ENCODE measurements at regions not wholly inside any gene's neighbourhood (a gene's known extent, or its start where the extent isn't known, plus 50 kb on each side); places are given as distances from the start of the nearest gene placed in this dataset.
A peak's percentile ranks its signal among the peaks of the same experiment; 100 is the strongest.

DNA sequence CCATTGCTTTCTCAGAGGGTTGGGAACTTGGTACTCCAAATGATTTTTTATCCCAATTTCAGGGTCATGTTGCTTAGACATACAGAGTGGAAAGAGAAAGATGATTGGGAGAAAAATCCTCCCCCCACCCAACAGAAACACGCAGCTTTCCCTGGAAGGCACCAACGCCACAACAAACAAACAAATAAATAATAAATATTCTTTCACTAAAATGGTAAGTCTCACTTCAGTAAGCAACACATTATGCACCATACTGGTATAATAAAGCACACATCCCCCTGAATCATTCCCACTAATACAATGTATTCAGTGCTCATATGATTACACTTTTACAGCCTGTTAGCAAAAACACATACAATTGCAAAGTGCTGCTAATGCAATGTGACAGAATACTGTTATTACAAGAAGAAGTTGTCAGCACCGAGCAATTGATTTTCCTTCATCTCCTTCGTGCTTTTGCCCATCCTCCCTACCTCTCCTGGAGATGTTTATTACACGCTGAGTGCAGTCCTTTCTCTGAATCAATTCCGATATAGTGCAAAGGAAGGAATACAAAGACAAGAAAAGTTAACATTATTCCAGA, 359.9 kb downstream of the TXNL1 start:
- DNase-seq: no peak

DNA sequence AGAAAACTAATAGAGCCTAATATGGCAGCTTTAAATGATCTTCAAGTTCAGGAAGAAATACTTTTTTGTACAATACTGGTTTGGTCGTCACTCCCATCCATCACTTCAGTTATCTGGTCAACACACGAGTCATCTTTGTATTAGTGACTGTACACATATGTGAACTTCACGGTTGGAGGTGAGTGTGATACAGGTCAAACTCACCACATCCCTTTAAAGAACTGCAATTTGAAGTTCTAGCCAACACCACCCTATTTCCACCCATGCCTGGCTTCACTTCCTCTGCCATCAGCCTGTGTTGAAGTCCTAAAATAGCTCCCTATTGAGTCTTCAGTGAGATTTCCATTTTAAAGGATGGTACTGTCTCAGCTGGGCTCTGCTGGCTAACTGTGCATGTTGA, 361.9 kb downstream of the TXNL1 start:
- no peak for DNase-seq

DNA sequence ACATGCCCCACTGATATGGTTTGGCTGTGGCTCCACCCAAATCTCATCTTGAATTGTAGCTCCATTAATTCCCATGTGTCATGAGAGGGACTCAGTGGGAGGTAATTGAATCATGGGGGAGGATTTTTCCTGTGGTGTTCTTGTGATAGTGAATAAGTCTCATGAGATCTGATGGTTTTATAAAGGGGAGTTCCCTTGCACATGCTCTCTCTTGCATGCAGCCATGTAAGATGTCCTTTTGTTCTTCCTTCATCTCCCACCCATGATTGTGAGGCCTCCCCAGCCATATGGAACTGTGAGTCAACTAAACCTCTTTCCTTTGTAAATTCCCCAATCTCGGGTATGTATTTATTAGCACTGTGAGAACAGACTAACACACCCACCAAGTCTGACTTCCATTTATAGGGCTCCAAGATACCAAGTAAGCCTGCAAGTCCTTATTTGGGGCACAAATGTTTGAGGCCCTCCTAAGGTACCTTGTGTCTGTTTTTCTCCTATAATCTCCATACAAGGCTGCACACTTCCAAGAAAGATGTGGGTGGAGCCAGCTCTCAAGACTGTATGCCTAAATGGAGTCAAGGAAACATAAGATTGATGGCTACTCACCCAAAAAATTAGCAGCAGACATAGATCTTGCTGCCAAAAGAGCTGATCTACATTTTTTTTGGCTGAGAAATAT, 364.7 kb downstream of the TXNL1 start:
- no peak for DNase-seq

DNA sequence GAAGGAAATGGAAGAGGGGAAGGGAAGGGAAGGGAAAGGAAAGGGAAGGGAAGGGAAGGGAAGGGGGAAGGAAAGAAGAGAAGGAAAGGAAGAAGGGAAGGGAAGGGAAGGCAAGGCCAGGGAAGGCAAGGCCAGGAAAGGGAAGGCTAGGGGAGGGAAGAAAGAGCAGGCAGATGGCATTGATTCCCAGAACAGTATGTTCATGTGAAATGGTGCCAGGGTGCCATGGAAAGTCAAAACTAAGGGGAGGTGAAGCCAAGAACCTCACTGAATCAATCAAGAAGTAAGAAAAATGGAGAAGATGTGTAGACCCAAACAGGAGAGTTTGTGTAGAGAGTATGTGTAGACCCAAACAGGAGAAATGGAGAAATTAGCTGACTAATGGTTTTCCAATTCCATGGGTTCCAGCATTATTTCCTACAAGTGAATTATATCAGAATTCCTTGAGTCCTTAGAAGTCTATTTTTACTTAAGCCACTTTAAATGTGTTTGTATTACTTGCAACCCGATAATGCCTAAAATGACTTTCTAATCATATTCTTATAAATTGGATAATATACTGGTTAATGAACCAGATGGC, 367.6 kb downstream of the TXNL1 start:
- DNase-seq: no peak

DNA sequence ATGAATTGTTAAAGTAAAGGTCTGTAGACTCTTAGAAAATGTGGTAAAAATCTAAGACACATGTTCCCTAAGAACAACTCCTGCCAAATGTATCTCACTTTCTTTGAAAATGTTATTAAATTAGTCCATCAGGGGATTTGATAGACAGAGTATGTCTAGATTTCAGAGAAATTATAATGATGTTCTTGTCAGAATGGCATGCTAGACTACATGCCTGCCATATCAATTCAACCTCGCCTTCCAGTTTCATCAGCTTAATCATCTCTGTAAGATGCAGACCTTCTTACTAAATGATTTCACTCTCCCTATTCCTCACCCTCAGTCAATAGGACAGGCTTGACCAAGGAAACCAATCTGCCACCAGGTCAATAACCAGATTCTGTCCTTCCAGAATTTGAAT, 368.4 kb downstream of the TXNL1 start:
- DNase-seq: no peak

DNA sequence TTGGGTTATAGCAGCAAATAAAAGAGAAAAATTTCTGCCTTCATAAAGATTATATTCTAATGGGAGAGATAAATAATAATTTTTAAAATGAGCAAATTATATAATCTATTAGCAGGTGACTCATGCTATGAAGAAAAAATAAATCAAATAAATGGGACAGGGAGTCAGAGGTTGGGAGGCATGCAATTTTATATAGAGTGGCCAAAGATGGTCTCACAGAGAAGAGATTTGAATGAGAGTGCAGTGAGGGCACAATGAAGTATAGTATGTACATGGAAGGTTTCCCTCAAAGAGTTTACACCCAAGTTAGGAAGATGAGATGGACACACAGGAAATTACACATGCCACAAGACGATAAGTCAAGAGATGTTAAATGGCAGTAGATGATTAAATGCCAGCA, 369.4 kb downstream of the TXNL1 start:
- no peak for DNase-seq

DNA sequence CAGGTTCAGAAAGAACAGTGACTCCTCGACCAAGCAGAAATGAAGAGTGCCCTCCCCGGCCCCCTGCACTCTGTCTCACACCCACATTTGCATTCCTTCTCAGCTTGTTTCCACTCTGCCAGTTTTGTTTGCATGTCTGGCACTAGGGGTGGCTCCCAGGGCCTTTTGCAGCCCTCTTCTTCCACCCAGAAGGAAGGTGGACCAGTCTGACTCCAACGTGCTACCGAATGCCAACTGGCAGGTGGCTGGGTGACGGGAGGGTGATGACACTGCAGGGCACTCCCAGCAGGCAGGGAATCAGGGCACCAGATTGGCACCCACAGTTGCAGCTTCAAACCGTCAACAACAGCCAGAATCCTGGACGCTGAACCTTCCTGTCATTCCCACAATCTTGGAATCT, 371.1 kb downstream of the TXNL1 start:
- DNase-seq: no peak

DNA sequence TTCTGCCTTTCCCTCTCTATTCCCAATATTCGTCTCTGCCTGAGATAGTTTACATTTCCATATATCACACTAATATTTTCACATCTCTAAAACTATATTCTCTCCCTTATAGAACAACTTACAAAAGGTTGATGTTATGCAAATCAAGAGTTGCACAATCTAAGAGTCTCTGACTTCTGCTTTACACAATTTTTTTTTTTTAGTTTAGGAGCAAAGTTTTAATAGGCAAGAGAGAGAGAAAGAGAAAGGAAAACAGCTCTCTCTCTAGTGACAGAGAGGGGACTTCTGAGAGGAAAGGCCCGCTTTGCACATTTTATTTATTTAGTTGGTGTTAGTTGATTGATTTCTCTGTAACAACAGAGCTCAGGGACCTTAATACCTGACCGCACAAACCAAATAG, 380.2 kb downstream of the TXNL1 start:
- DNase-seq: no peak

DNA sequence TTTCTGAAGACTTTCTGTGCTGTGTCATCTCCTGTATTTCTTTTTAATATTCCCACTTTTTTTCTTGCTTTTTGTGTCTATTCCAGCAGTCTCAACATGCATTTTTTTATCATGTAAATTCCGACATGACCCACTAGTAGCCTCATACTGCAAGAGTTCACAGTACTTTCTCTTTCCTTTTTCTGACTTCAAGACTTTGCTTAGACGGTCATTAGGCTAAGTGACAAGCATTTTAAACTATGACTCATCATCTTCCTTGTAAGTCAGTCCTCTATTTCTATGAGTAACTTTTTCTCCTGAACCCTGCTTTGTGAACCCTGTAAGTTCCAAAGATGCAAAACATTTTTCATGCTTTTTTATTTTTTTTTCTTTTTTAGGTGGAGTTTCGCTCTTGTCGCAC, 381.2 kb downstream of the TXNL1 start:
- peak in 1 of 3 donors; percentile 72 for DNase-seq

DNA sequence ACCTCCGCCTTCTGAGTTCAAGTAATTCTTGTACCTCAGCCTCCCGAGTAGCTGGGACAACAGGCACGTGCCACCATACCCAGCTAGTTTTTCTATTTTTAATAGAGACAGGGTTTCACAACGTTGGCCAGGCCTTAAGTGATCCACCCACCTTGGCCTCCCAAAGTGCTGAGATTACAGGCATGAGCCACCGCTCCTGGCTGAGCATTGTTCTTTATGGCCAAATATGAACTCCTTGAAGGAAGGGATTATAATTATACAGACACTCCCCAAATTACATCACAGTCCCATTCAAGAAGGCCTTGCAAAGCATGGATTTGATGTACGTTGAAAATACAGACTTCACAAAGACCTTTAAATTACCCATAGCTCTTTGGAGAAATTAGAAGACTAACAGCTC, 381.7 kb downstream of the TXNL1 start:
- DNase-seq: no peak

DNA sequence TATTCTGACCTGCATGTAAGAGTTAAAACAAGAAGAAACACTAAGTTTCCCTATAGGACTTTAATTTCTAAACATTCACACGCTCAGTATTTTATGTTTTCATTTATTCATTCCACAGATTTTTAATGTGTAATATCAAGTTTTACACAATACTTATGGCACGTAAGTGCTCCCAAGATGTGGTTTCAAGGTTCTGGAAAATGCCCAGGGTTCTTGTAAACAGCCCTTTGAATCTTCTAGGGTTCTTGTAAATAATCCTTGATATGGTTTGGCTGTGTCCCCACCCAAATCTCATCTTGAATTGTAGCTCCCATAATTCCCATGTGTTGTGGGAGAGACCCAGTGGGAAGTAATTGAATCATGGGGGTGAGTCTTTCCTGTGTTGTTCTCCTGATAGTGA, 383.0 kb downstream of the TXNL1 start:
- no peak for DNase-seq

DNA sequence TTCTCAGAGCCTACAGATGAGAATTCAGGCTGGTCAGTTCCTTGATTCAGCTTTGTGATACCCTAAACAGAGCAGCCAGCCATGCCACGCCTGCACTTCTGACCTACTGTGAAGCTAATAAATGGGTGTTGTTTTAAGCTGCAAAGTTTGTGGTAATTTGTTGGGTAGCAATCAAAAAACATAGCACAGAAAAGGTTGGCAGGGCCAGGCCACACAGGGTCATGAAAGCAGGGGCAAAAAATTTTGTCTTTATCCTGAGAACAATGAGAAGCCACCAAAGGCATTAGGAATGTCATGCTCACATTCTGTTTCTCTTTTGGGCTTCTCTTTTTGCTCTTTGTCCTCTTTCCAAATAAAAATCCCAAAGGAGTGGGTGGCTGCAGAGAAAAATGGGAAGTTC, 385.9 kb downstream of the TXNL1 start:
- DNase-seq: no peak

DNA sequence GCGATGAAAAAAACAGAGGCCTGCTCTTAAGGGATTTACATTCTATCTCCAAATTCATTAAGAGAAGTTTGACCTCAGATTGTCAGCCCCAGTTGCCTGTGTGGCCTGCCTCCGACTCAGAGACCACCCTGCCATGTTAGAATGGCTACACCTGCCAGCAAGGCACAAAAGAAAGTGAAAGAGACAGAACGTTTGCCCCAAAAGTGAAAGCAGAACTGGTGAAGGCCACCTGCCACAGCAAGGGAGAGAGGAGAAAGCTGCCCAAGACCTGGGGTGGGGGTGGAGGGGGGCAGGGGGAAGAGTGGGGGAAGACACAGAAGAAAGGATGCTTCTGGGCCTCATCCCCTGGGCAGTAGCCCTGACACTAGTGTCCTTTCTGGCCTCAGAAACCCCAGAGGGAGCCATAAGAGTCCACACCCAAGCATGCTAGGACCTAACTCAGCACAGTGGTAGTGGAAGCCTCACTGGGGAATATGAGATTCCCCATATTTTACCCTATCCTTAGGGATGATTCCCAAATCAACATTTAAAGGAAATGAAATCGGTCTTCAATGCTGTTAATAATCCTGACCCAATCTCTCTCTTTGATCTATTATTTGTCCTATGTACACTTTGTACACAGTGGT, 389.7 kb downstream of the TXNL1 start:
- no peak for DNase-seq

DNA sequence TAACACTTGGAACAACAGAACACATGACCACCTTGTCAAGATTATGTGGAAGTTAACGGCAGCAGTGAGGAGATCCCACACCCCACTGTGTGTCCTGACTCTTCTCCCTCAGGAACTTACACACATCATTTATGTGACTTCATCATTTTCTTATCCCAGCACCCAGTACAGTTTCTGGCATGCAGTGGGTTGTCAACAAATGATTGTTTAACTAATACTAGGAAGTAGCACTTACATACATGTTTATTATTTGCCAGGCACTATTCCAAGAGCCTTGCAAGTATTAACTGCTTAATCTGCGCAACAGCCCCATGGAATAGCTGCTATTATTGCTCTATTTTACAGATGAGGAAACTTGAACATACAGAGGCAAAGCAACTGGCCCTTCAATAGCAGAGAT, 391.5 kb downstream of the TXNL1 start:
- DNase-seq: no peak

DNA sequence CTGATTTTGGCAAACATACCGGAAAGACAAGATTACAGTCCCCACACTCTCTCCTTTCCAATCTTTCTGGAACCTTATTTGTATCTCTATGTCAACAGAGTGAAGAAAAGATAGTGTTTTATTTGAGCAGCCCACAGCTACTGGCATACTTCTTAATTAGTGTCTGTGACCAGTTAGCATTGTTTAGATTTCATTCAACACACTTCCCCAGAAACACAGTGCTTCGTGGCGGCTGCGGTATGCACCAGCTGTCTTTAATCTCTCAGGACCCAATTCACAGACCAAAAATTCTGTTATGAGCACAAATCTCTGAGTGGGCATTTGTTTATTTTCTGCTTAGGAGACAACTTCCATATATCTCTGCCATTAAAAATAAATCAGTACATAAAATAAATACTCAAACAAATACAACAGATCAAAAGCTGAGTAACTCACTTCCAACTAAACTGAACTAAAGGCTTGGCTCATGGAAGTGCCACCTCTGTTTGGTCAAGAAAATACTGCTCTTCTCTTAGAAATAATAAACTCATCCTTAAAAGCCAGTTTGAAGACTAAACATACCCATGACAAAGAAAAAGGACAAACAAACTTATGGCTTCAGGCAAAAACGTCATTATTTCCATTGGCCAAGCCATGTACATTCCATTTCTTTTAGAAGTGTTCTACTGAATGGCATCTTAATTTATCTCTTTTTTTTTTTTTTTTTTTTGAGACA, 392.4 kb downstream of the TXNL1 start:
- peak in 1 of 3 donors; percentile 29 for DNase-seq

DNA sequence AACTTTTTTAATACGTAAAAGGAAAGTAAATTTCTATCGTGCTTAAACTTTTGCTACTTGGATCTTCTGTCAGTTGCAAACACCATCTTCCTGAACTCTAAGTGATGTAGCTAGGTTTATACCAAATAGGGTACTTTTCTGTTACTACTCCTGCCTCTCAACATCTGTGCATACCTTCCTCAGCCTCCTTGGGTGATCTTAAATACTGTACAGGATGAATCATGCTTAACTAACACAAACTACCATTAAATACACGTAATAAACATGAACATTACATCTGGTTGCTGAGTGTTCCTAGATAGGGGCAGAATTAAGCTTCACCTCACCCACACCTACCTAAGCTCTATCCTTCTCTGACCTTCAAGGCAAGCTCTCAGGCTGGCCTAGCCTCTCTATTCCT, 398.0 kb downstream of the TXNL1 start:
- peak in 1 of 3 donors; percentile 24 for DNase-seq

DNA sequence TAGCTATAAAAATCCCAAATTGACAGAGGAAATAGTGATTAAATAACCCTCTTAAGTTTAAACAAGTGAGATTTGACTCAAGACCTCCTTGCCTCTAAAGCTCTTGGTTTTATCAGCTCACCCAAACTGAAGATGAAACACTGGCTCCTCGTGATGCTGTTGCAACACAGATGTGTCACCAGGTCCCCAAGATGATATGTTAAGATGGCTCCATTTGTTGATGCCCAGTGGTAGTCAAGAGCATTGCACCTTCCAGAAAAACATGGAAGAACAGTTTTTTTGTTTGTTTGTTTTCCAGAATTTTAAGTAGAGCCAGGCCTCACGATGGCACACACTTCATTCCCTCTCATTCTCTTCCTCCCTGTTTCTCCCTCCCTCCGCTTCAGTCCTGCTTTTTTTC, 399.8 kb downstream of the TXNL1 start:
- no peak for DNase-seq

DNA sequence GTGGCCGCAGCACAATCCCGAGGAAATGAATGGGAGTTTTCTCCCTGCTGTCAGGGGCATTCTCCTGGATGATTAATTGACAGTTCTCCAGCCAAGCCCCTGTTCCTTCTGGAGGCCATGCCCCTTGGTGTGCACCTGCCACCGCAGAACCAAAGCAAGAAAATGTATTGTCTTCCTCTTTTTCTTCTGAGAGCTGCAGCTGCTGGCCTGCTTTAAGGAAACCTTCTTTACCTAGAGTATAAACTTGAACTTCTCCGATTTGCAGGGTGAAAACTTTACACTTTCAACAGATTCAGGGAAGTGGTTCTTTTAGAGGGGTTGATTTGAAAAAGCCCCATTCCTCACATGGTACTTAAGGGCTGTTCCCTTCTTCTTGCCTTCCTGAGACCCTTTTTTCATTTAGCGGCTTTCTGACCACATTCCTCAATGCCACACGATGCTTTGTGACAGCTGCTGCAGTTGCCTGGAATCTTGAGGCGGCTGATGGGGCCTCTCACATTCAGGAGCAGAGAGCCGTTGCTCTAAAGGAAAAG, 402.8 kb downstream of the TXNL1 start:
- peak in 2 of 3 donors; percentile 26 to 55 for DNase-seq

DNA sequence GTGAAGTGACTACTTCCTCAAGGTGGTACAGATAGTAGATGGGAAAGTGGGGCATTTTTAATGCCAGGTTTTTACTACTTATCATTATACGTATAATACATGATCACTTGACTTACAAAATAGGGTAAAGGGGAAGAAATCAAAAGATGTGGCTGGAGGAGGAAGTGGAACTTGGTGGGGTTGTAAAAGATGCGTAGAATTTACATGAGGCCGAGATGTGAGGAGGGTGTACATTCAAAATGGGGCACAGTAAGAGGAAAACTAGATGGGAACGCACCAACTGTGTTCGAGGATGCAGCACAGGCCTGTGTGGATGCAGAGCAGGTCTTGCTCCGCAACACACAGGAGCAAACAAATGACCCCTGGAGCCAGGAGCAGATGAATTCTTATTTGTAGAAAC, 403.3 kb downstream of the TXNL1 start:
- no peak for DNase-seq

DNA sequence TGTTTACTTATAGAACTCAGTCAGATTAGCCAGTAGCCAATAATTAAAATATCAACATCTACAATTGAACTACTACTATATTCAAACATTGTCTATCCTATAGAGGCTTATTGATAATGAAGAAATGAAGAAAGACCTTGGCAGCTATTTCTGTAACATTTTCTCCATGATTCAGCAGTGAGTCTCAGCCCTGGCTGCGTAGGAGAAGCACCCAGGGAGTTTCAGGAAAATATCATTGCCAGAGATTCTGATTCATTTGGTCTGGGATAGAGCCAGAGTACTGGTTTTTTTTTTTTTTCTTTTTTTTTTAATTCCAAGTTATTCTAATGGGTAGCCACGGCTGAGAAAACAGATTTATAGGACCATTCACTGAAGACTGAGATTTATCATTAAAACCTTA, 404.8 kb downstream of the TXNL1 start:
- peak; percentile 54 to 80 (median 66) for DNase-seq

DNA sequence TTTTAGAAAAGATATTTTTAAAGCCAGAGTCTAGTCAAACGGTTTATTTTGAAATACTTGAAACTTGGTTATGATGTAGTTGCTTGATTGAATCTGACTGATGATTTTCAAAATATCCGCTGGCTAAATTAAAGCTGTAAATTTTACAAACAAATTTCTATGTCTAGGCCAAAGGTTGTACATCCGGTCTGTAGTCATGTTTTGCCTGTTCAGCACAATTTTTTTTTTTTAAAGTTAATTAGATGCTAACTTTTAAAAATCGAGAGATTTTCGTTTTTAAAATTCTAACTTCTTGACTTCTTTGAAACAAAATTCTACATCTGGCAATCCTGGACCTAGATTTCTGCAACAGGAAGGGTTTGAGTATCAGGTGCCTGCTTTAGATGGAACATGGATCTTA, 412.4 kb downstream of the TXNL1 start:
- DNase-seq: no peak

All from muscle of back (tissue), 3 donors.